Superior temporal gyrus (tissue), 1 donor: ENCODE measurements at regions not wholly inside any gene's neighbourhood (a gene's known extent, or its start where the extent isn't known, plus 50 kb on each side); places are given as distances from the start of the nearest gene placed in this dataset.
"Not testable (repeated sequence)": the region's sequence is repeated elsewhere in the genome, so short reads cannot be mapped to it uniquely, and the experiment has no call there.

ENCODE experiments used
- DNase-seq: peaks from one replicate; pipeline ENCODE4 v3.0.0-alpha.2; 2016; ENCODE audit errors: extremely low spot score

- DNase-seq, result peak; percentile 8
Measured at GRCh38 chr12:95358111-95359083, 115.6 kb upstream of the METAP2 start.

- DNase-seq, result no peak
Measured at GRCh38 chr12:95365912-95366311, 108.0 kb upstream of the METAP2 start.

GRCh38 chr12:95368931-95369330, 105.0 kb upstream of the METAP2 start:
- DNase-seq, result no peak

- DNase-seq, result no peak
Measured at GRCh38 chr12:95371571-95371970, 102.4 kb upstream of the METAP2 start.

GRCh38 chr12:95379481-95379880, 94.5 kb upstream of the METAP2 start:
- not testable (repeated sequence) for DNase-seq

- not testable (repeated sequence) for DNase-seq
Measured at GRCh38 chr12:95380334-95380733, 93.6 kb upstream of the METAP2 start.

GRCh38 chr12:95380997-95381786, 92.8 kb upstream of the METAP2 start:
- no peak for DNase-seq

- DNase-seq, result not testable (repeated sequence)
Measured at GRCh38 chr12:95383920-95384319, 90.0 kb upstream of the METAP2 start.

- DNase-seq, result no peak
Measured at GRCh38 chr12:95384785-95385184, 89.2 kb upstream of the METAP2 start.

- DNase-seq, result peak; percentile 60
Measured at GRCh38 chr12:95385246-95386035, 88.5 kb upstream of the METAP2 start.

GRCh38 chr12:95386051-95386450, 87.9 kb upstream of the METAP2 start:
- no peak for DNase-seq

GRCh38 chr12:95388260-95388659, 85.7 kb upstream of the METAP2 start:
- DNase-seq, result not testable (repeated sequence)

- DNase-seq, result no peak
Measured at GRCh38 chr12:95390192-95390591, 83.8 kb upstream of the METAP2 start.

- no peak for DNase-seq
Measured at GRCh38 chr12:95390932-95391331, 83.0 kb upstream of the METAP2 start.

GRCh38 chr12:95393191-95393790, 80.7 kb upstream of the METAP2 start:
- DNase-seq, result no peak

GRCh38 chr12:95395696-95396095, 78.3 kb upstream of the METAP2 start:
- DNase-seq, result no peak

GRCh38 chr12:95396849-95397468, 77.0 kb upstream of the METAP2 start:
- no peak for DNase-seq

GRCh38 chr12:95397571-95397970, 76.4 kb upstream of the METAP2 start:
- DNase-seq, result no peak

- no peak for DNase-seq
Measured at GRCh38 chr12:95402096-95402495, 71.9 kb upstream of the METAP2 start.

GRCh38 chr12:95408201-95408600, 65.8 kb upstream of the METAP2 start:
- DNase-seq, result no peak

GRCh38 chr12:95411057-95411456, 62.9 kb upstream of the METAP2 start:
- DNase-seq, result no peak
